Naive B cell (primary cell): ENCODE measurements at regions not wholly inside any gene's neighbourhood (a gene's known extent, or its start where the extent isn't known, plus 50 kb on each side); places are given as distances from the start of the nearest gene placed in this dataset.

Experiments
- ATAC-seq, 2 donors: fragments of 150-1000 bp; cut with Tn5 transposase; 2 replicates each; pipeline ENCODE4 v1.10.0; 2021; ENCODE audit warnings: low read depth in 2 of 2, mild to moderate bottlenecking in 2 of 2, moderate library complexity in 2 of 2
- DNase-seq: peaks from one replicate; pipeline ENCODE4 v3.0.0; 2022
- H3K27ac Mint-ChIP-seq, 6 donors: one replicate each; pipeline ENCODE4 v1.8.0; 2020 to 2022; ENCODE audit warnings: mild to moderate bottlenecking in 6 of 6, mixed read lengths in 6 of 6, moderate library complexity in 5 of 6, inconsistent platforms in 2 of 6
- H3K27me3 Mint-ChIP-seq, 3 donors: one replicate each; pipeline ENCODE4 v1.8.0; 2021 to 2022; ENCODE audit warnings: mixed read lengths in 3 of 3, mild to moderate bottlenecking in 1 of 3
- H3K36me3 Mint-ChIP-seq, 2 donors: one replicate each; pipeline ENCODE4 v1.8.0; 2020 to 2022; ENCODE audit warnings: mixed read lengths in 2 of 2, inconsistent platforms in 1 of 2, mild to moderate bottlenecking in 1 of 2
- H3K4me1 Mint-ChIP-seq, 3 donors: one replicate each; pipeline ENCODE4 v1.8.0; 2020 to 2022; ENCODE audit warnings: mixed read lengths in 3 of 3, inconsistent platforms in 1 of 3, mild to moderate bottlenecking in 1 of 3, moderate library complexity in 1 of 3
- H3K4me3 Mint-ChIP-seq, 8 donors: one replicate each; pipeline ENCODE4 v1.8.0; 2020 to 2022; ENCODE audit warnings: mild to moderate bottlenecking in 8 of 8, mixed read lengths in 8 of 8, moderate library complexity in 8 of 8, inconsistent platforms in 2 of 8
- H3K9me3 Mint-ChIP-seq, 7 donors: one replicate each; pipeline ENCODE4 v1.8.0; 2020 to 2022; ENCODE audit warnings: mixed read lengths in 7 of 7, mild to moderate bottlenecking in 5 of 7, inconsistent platforms in 2 of 7, moderate library complexity in 1 of 7

DNA sequence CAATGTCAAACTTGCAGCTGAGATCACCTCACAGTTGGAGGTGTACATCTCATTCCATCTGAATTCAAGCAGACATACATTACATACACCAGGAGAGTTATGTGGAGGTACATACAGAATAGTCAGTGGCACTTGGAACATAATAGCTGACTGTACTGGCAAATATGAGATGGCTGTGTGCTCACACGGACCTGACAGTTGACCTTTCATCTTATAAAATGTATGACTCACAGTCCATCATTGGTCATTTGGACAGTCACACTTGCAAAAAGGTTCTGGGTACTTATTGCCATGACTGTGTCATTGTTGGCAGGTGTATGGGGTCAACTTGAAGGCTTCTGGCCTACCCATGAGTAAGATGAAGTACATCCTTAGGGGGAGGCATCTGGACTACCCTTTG, 88.6 kb upstream of the WDR1 start:
- no peak for ATAC-seq
- H3K4me1 Mint-ChIP-seq = no peaks in the 10 kb centered on the region
- H3K9me3 Mint-ChIP-seq = peaks cover 0 to 3% (median 0%) of the 10 kb centered on the region in 7 donors

DNA sequence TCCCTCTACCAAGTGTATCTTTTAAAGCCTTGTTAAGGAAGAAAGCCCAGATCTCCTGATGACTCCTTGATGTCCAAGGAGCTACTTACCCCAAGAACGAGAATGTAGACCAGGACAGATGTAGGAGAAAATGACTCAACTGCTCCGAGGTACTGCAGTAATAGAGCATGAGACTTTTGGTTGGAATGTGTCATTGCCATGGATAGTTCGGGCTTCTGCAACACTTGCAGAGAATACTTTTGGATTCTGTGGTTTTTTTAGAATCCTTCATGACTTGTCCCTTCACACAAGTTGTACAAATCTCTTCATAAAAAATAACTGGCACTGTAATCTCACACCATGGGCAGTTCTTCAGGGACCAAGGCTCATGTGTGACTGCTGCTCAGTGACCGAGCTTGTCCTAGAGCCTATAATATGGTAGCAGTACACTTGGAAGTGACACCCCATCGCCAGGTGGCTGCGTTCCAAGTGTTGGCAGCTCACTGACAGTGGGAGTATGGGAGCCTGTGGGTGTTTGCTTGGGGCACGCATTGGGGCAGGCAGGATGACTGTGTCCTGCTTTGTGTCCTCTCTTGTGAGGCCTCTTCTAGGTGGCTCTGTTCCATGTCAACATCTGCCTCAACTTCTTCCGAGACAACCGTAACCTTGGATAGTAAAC, 87.9 kb upstream of the WDR1 start:
- no peaks in the 10 kb centered on the region for H3K4me1 Mint-ChIP-seq
- H3K27ac Mint-ChIP-seq = peak overlapping the region in 1 of 6 donors; percentile 41
- H3K9me3 Mint-ChIP-seq = peaks cover 0 to 3% (median 0%) of the 10 kb centered on the region in 7 donors
- no peaks in the 10 kb centered on the region for H3K36me3 Mint-ChIP-seq
- H3K4me3 Mint-ChIP-seq = no peak overlapping the region
- no peak for ATAC-seq
- DNase-seq = no peak
- peaks cover 24 to 29% (median 25%) of the 10 kb centered on the region in 3 donors for H3K27me3 Mint-ChIP-seq

More for the DNA sequence above, 88.6 kb upstream of the WDR1 start:
- Mint-ChIP-seq H3K27me3 (peaks cover 18 to 29% (median 25%) of the 10 kb centered on the region in 3 donors), H3K36me3 (no peaks in the 10 kb centered on the region), H3K4me3 (no peak overlapping the region), H3K27ac (no peak overlapping the region)
- DNase-seq = no peak

DNA sequence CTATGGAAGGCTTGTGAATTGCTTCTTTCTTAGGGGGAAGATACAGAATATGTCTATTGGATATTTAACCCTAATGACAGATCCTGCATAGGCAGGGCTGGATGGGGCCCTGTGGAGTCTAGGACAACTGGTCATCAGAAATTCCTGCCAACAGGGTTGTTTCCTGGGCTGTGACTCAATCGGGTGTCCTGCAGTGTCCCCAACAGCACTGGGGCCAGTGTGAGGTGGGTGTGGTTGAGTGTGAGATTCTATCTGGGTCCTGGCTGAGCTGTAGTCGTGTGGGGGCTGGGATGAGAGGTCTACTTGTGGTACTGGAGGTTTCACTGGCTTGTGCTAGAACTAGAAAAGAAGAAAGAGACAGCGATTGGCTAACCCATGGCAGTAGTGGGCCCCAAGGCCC, 87.3 kb upstream of the WDR1 start:
- H3K36me3 Mint-ChIP-seq = no peaks in the 10 kb centered on the region
- H3K4me1 Mint-ChIP-seq = no peaks in the 10 kb centered on the region
- peaks cover 24 to 25% (median 24%) of the 10 kb centered on the region in 3 donors for H3K27me3 Mint-ChIP-seq
- no peak for ATAC-seq
- no peak overlapping the region for H3K4me3 Mint-ChIP-seq
- DNase-seq = no peak
- no peak overlapping the region for H3K27ac Mint-ChIP-seq
- H3K9me3 Mint-ChIP-seq = peaks cover 0 to 3% (median 0%) of the 10 kb centered on the region in 7 donors

DNA sequence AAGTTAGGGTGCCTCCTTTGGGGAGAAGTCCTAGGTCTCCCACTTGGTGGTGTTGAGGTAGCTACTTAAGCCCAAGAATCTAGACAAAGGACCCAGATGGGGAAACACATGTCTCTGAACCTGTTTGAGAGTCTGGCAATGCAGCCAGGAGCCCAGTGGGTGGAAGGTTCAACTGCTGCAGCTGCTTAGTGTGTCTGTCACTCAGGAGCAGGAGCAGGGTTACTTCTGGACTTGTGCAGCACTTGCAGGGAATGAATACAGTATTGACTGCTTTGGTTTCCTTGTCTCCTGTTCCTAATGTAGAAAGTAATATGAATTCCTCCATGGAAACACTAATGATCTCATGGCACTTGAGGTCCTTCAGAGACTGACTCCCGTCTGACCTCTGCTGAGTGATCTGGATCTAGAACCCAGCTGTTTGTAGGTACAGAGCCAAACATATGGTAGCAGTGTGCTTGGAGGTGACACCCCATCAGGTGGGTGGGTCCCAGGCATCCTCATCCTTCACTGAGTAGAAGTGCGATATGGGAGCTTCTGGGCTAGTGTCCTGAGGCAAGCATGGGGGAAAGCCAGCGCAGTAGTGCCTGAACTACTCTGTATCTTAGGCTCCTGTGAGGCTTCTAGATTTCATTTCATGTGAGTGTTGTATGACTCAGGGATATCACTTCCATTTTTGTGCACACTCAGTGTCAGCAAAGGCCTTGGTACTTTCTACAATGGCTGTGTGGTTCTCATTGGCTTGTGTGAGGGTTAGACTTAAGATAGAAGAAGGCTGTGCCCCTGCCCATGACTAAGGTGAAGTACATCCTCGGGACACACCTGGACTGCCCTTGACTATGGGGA, 85.0 kb upstream of the WDR1 start:
- ATAC-seq (no peak), DNase-seq (no peak)
- H3K36me3 Mint-ChIP-seq = no peaks in the 10 kb centered on the region
- no peak overlapping the region for H3K27ac Mint-ChIP-seq
- H3K4me1 Mint-ChIP-seq = no peaks in the 10 kb centered on the region
- H3K27me3 Mint-ChIP-seq = peaks cover 11 to 26% (median 24%) of the 10 kb centered on the region in 3 donors
- H3K9me3 Mint-ChIP-seq = peaks cover 0 to 6% (median 2%) of the 10 kb centered on the region in 7 donors
- no peak overlapping the region for H3K4me3 Mint-ChIP-seq

DNA sequence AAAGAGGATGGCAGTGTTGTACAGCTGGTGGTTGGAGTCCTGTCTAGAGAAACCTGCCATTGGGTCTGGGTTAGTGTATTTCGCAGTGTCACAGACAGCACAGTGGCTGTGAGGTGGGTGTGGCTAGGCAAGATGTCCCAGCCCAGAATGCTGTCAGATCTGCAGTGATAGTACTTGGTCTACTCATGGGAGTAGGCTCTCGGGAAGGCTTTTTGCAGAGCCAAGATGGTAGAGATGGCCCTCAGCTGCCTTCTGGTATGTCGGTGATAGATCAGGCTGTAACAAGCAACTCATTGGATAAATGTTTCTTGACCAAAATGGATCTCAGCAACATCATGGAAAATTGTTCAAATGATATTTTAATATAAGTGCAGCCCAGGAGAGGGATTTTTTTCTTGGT, 84.3 kb upstream of the WDR1 start:
- Mint-ChIP-seq H3K9me3 (peaks cover 0 to 6% (median 2%) of the 10 kb centered on the region in 7 donors), H3K27ac (no peak overlapping the region), H3K36me3 (no peaks in the 10 kb centered on the region), H3K4me1 (no peaks in the 10 kb centered on the region), H3K4me3 (no peak overlapping the region), H3K27me3 (peaks cover 7 to 26% (median 24%) of the 10 kb centered on the region in 3 donors)
- ATAC-seq = no peak
- no peak for DNase-seq

DNA sequence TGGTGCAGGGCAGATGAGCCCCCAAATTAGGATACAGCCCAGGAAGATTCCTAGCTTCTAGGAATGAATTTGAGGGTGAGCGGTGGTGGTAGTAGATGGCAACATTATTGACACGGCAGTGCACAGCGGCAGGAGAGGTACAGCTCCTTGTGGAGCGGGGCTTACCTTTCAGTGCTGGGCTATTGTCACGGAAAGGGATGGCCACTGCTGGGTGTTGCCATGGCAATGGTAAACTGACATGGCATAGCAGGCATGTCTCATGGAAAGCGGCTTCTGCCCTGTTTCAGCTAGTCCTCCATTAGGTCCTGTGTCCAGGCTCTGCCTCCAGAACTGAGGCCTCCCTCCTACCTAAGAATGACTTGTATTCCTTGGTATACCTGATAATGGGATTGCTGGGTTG, 81.8 kb upstream of the WDR1 start:
- H3K36me3 Mint-ChIP-seq = no peaks in the 10 kb centered on the region
- H3K27ac Mint-ChIP-seq = no peak overlapping the region
- no peaks in the 10 kb centered on the region for H3K4me1 Mint-ChIP-seq
- no peak for ATAC-seq
- no peak for DNase-seq
- H3K27me3 Mint-ChIP-seq = peaks cover 7 to 22% (median 16%) of the 10 kb centered on the region in 3 donors
- H3K9me3 Mint-ChIP-seq = peaks cover 0 to 6% (median 0%) of the 10 kb centered on the region in 7 donors
- no peak overlapping the region for H3K4me3 Mint-ChIP-seq

DNA sequence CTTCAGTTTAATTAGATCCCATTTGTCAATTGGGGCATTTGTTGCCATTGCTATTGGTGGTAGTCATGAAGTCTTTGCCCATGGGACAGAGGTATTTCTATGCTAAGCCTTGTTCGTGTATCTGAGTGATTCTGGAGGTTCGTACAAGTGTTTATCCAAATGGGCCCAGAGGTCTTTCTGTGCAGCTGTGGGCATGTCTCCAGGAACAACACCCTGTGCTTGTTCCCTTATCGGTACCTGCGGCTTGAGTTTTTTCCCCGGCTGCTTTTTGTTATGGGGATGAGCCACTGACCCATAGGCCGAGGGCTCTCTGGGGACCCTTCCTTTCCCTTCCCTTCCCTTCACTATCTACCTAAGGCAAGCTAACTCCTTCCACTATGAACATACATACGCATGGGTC, 81.4 kb upstream of the WDR1 start:
- no peaks in the 10 kb centered on the region for H3K4me1 Mint-ChIP-seq
- H3K9me3 Mint-ChIP-seq = peaks cover 0 to 6% (median 0%) of the 10 kb centered on the region in 7 donors
- H3K27ac Mint-ChIP-seq = no peak overlapping the region
- H3K36me3 Mint-ChIP-seq = no peaks in the 10 kb centered on the region
- H3K27me3 Mint-ChIP-seq = peaks cover 7 to 17% (median 12%) of the 10 kb centered on the region in 3 donors
- ATAC-seq (no peak), DNase-seq (no peak)
- H3K4me3 Mint-ChIP-seq = no peak overlapping the region

DNA sequence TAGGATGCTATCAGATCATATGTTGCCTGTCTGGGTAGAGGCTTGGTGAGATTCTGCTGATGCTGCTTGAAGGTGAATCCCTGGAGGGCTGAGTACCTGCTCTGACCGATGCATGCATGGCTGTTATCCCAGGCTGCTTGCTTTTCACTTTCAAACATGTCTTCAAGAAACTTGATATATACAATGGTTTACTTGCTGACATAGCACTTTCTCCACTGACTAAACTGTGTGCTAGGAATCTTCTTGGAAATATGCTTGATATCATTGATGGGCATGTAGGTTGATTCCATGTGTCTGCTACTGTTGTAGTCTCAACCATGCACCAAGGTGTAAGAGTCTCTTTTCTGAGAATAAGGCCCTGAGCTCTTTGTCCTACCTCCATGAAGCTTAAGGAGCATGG, 79.6 kb upstream of the WDR1 start:
- H3K9me3 Mint-ChIP-seq = peaks cover 0 to 6% (median 0%) of the 10 kb centered on the region in 7 donors
- ATAC-seq (no peak), DNase-seq (no peak)
- no peak overlapping the region for H3K4me3 Mint-ChIP-seq
- no peaks in the 10 kb centered on the region for H3K4me1 Mint-ChIP-seq
- peaks cover 7 to 16% (median 12%) of the 10 kb centered on the region in 3 donors for H3K27me3 Mint-ChIP-seq
- no peaks in the 10 kb centered on the region for H3K36me3 Mint-ChIP-seq
- H3K27ac Mint-ChIP-seq = no peak overlapping the region

DNA sequence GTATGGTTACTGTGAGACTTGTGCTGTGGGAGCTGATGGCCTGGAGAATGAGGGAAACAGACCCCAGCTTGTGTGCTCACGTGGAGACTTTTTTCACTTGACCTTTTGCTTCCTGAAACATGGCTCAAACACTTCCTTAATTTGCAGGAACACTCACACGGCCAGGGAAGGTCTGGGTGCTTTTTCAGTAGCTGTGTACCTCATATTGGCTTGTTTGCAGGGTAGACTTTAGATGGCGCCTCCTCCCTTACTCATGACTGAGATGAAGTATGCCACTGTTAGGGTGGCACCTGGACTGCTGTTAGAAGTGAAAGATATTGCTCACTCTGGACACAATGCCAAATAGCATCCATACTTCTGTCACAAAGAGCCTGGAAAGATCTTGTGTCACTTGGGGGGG, 75.7 kb upstream of the WDR1 start:
- H3K4me1 Mint-ChIP-seq = no peaks in the 10 kb centered on the region
- no peak overlapping the region for H3K27ac Mint-ChIP-seq
- peaks cover 0 to 4% (median 0%) of the 10 kb centered on the region in 7 donors for H3K9me3 Mint-ChIP-seq
- H3K27me3 Mint-ChIP-seq = peaks cover 0 to 4% (median 0%) of the 10 kb centered on the region in 3 donors
- no peaks in the 10 kb centered on the region for H3K36me3 Mint-ChIP-seq
- DNase-seq (no peak), ATAC-seq (no peak)
- H3K4me3 Mint-ChIP-seq = no peak overlapping the region

DNA sequence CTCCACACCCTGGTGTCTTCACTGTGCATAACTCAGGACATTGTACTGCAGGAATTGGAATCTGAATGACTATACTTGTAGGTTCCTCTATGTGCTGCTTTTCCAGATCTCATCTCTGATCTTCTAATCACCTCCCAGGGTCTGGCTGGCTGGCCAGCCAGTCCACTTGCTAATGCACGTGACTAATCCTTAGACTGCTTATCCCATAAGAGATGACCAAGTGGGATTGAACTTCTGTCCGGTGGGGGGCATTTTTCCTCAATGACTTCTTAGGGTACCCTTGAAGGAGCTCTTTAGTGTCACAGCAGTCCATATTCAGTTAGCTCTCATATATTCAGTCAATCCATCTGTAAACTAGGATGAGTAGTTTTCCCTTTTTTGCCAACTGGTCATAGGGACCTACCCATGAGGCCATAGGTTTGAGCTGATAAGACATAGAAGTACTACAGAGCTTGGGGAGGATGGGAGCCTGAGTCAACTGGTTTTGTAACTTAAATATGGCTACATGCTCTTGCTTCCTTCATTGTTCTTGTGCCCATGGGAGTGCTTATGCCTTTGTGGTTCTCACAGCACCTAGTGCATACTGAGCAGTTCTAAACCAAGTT, 71.9 kb upstream of the WDR1 start:
- DNase-seq (no peak), ATAC-seq (no peak)
- peaks cover 6 to 21% (median 16%) of the 10 kb centered on the region in 3 donors for H3K27me3 Mint-ChIP-seq
- H3K9me3 Mint-ChIP-seq = no peaks in the 10 kb centered on the region
- no peak overlapping the region for H3K27ac Mint-ChIP-seq
- no peaks in the 10 kb centered on the region for H3K4me1 Mint-ChIP-seq
- H3K36me3 Mint-ChIP-seq = no peaks in the 10 kb centered on the region
- no peak overlapping the region for H3K4me3 Mint-ChIP-seq

DNA sequence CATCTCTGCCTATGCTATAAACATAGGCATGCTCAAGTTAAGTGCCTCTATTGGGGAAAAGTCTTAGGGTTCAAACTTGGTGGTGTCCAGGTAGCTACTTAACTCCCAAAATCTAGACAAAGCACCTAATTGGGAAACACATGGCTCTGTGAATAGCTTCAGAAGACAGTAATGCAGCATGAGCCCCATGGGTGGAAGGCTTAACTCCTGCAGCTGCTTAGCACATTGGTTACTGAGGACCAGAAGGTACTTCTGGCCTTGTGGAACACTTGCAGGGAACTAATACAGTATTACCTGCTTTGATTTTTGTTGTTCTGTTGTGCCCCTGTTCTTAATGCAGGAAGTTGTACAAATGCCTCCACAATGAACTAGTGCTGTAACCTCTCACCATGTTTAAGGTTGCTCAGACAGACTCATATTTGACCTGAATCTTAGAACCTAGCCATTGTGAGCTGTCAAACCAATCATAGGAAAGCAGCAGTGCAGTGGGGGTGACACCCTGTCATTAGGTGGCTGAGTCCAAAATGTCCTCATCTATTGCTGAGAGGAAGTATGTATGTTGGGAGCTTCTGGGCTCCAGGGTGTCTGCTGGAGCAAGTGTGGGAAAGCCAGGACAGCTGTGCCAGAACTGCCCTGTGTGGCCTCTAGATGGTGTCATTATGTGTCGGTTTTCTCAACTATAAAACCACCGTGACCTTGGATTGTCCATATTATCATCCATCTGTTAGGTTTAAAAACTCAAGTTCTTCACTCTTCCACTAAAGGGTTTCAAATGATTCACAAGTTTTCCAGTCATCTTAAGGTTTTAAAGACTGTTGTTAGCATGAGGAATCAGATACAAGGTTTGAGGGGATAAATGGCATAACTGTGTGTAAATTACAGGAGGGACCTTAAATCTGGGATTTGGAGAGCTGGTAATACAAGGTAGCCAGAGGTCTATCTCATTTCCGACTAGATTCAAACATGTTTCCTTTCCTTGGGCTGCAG, 69.9 kb upstream of the WDR1 start:
- peaks cover 10 to 21% (median 16%) of the 10 kb centered on the region in 3 donors for H3K27me3 Mint-ChIP-seq
- H3K27ac Mint-ChIP-seq = peak overlapping the region in 1 of 6 donors; percentile 9
- DNase-seq = no peak
- no peaks in the 10 kb centered on the region for H3K9me3 Mint-ChIP-seq
- no peak overlapping the region for H3K4me3 Mint-ChIP-seq
- H3K36me3 Mint-ChIP-seq = no peaks in the 10 kb centered on the region
- H3K4me1 Mint-ChIP-seq = no peaks in the 10 kb centered on the region
- no peak for ATAC-seq

DNA sequence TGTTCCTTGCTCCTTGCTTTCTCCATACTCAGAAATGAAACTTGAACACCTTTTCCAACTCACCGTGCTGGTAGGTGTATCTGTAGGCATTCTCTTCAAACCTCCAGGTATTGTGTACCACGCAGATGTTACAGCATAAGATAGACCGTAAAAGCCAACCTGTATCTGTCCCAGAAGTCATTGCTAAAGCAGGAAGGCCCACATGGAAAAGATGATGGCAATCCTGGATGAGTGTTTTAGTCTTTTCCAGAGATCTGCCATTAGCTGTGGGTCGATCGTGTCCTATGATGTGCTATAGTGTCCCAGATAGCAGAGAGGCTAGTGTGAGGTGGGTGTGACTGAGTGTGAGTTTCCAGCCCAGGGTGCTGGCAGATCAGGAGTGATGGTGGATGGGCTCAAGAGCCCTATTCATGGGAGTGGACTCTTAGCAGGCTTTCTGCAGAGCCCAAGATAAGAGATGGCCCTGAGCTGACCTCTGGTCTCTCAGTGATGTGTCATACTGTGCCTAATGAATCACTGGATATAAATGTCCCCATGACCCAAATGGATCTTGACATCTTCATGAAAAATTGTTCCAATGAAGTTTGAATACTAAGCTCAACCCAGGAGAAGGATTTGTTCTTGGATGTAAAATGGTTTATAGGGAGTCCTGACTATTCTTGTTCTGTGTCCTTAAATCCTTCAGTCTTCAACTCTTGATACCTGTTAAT, 69.1 kb upstream of the WDR1 start:
- Mint-ChIP-seq H3K36me3 (no peaks in the 10 kb centered on the region), H3K27me3 (peaks cover 10 to 21% (median 16%) of the 10 kb centered on the region in 3 donors), H3K27ac (peak overlapping the region in 1 of 6 donors; percentile 9), H3K4me1 (peaks cover 5 to 6% (median 5%) of the 10 kb centered on the region in 3 donors), H3K4me3 (no peak overlapping the region), H3K9me3 (peaks cover 0 to 3% (median 0%) of the 10 kb centered on the region in 7 donors)
- no peak for DNase-seq
- ATAC-seq = no peak
